Astrocyte of the cerebellum (primary cell): ENCODE measurements at regions not wholly inside any gene's neighbourhood (a gene's known extent, or its start where the extent isn't known, plus 50 kb on each side); places are given as distances from the start of the nearest gene placed in this dataset.
"Not testable (repeated sequence)": the region's sequence is repeated elsewhere in the genome, so short reads cannot be mapped to it uniquely, and the experiment has no call there.

ENCODE experiments used
- DNase-seq: peaks from one replicate; pipeline ENCODE4 v3.0.0-alpha.2; 2011; ENCODE audit warnings: low read depth
- H3K4me3 ChIP-seq: 2 replicates; pipeline ENCODE4 v1.5.1; 2011; ENCODE audit warnings: mild to moderate bottlenecking, low read depth, low read length, moderate library complexity
- in situ Hi-C: cut with HindIII; loops from 2 replicates; pipeline ENCODE4 v1.10.0; 2017; ENCODE audit warnings: low sequenced_read_pairs
- TF ChIP-seq, protein P1 (sequence below): IDR thresholded peaks from 2 replicates; pipeline ENCODE4 v1.5.1; 2012; ENCODE audit warnings: low read length, low read depth, moderate library complexity, mild to moderate bottlenecking; ENCODE audit errors: missing control alignments

DNA sequence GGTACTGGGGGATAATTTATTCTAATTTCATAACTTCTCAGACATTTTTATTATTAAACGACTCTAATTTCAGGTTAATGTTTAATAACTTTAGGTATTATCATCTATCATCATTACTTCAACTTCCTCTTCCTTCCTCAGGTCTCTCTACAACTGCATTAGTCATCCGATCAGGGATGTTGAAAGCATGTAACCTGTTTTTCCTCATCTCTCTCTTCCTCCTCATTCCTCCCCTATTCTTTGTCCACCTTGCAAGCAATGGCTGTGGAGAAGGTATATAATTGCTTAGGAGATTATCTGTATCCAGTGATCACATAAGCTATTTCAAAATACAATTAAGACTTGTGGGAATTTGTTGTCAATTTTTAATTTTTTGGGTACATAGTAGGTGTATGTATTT lies 632.6 kb upstream of the DIAPH2 start:
- TF ChIP-seq, protein P1, sequence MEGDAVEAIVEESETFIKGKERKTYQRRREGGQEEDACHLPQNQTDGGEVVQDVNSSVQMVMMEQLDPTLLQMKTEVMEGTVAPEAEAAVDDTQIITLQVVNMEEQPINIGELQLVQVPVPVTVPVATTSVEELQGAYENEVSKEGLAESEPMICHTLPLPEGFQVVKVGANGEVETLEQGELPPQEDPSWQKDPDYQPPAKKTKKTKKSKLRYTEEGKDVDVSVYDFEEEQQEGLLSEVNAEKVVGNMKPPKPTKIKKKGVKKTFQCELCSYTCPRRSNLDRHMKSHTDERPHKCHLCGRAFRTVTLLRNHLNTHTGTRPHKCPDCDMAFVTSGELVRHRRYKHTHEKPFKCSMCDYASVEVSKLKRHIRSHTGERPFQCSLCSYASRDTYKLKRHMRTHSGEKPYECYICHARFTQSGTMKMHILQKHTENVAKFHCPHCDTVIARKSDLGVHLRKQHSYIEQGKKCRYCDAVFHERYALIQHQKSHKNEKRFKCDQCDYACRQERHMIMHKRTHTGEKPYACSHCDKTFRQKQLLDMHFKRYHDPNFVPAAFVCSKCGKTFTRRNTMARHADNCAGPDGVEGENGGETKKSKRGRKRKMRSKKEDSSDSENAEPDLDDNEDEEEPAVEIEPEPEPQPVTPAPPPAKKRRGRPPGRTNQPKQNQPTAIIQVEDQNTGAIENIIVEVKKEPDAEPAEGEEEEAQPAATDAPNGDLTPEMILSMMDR: no peak
- H3K4me3 ChIP-seq: no peak overlapping the region
- no peak for DNase-seq
- in situ Hi-C loops: no loop called here

DNA sequence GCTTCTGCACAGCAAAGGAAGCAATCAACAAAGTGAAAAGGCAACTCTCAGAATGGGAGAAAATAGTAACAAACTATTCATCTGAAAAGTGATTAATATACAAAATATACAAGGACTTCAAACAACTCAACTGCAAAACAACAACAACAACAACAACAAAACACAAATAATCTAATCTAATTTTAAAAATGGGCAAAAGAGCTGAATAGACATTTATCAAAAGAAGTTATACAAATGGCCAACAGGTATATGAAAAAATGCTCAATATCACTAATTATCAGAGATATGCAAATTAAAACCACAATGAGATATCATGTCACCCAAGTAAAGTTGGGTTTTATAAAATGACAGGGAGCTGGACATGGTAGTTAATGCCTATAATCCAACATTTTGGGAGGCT lies 602.8 kb upstream of the DIAPH2 start:
- DNase-seq: no peak
- TF ChIP-seq, protein P1: no peak
- no peak overlapping the region for H3K4me3 ChIP-seq
- in situ Hi-C loops: no loop called here

DNA sequence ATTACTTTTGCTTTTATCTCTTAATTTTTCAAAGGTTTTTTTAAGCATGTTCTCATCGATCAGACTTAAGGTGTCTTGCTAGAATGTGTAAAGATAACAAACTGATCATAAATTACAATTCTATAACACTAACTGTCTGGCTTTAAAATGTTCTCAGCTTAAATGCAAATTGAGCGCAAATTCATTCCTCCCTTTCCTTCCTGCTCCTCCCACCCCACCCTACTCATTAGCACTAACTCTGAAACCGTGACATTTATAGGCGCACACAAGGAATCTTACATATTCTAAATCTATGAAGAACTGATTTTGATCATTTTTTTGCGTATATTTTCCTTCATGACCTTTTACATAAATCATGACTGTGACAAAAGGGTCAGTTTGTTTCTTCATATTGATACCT lies 590.0 kb upstream of the DIAPH2 start:
- in situ Hi-C loops: no loop called here

DNA sequence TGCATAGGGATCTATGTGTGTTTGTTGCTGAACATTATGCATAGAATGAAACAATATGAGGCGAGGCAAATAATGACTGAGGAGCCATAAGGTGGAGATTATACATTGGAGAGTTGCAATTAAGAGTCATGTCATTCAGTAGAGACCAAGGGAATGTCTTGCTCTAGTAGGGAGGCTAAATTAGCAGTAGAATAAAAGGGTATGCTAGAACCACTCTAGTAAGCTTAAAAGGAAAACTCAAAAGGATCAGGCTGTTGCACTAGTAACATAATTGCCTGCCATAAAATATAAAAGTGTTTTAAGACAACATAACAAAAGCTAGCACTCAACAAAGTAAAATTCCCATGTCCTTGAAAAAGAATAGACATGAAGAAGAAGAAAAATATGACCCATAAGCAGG lies 586.2 kb upstream of the DIAPH2 start:
- TF ChIP-seq, protein P1: no peak
- no peak overlapping the region for H3K4me3 ChIP-seq
- DNase-seq: no peak
- in situ Hi-C loops: no loop called here

More for the DNA sequence above, 590.0 kb upstream of the DIAPH2 start:
- H3K4me3 ChIP-seq: no peak overlapping the region
- DNase-seq: no peak
- TF ChIP-seq, protein P1: no peak

DNA sequence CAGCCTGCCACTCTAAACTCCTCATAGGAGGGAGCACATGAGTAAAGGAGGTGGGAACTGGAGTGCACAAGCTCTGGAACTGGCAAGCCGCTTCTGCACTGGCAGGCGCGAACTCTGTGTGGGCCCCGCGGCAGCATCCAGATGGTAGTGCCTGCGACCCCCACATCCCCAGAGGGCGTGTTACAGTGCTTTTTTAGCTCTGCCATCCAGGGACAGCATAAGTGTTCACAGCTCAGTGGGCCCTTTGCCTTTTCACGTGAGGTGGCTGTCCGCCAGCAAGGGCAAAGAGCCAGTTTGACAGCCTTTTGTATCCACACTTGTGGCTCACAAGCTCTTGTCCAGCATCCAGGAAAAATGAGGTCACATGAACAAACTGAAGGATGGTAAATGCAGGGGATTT lies 581.6 kb upstream of the DIAPH2 start:
- in situ Hi-C loops: no loop called here
- TF ChIP-seq, protein P1: no peak
- DNase-seq: no peak
- no peak overlapping the region for H3K4me3 ChIP-seq

DNA sequence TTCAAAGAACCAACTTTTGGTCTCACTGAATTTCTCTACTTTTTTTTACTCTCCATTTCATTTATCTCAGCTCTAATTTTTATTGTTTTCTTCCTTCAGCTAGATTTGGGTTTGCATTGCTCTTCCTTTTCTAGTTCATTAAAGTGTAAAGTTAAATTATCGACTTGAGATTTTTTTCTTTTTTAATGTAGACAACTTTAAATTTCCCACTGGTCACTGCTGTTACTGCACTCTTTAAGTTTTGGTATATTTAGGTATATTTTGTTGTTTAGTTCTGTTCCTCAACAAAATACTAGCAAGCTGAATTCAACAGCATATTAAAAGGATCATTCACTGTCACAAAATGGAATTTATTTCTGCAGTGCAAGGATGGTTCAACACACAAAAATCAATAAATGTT lies 572.0 kb upstream of the DIAPH2 start:
- no peak overlapping the region for H3K4me3 ChIP-seq
- TF ChIP-seq, protein P1: no peak
- in situ Hi-C loops: no loop called here
- no peak for DNase-seq

DNA sequence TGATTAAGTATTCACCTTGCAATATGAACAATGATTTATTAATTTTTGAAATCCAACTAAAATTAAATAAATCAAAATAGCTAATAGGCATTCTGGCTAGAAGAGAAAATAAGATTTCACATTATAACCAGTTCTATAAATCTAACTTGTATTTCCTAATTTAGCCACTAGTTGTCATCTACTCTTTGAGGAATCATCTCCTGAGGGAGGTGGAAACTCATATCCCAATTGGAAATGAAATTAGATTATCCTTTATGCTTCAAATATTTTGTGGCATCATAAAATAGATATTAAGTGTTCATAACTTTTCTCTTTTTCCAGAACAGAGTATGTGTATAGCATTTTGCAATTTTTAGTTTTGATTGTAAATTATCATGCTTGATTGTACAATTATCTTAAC lies 558.5 kb upstream of the DIAPH2 start:
- DNase-seq: no peak
- no peak overlapping the region for H3K4me3 ChIP-seq
- in situ Hi-C loops: no loop called here
- TF ChIP-seq, protein P1: no peak

DNA sequence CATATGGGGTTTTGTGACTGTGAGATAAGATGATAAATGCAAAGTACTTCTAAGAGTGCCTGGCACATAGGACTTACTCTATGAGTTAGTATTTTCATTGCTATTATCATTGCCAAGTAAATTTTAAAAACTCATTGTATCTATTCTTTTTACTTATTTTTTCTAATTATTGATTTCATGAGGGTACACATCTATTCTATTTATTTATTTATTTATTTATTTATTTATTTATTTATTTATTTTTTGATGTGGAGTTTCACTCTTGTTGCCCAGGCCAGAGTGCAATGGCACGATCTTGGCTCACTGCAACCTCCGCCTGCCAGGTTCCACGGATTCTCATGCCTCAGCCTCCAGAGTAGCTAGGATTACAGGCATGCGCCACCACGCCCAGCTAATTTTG lies 556.6 kb upstream of the DIAPH2 start:
- H3K4me3 ChIP-seq, in situ Hi-C loops, DNase-seq: not testable (repeated sequence)
